ENCODE measurements at regions not wholly inside any gene's neighbourhood (a gene's known extent, or its start where the extent isn't known, plus 50 kb on each side); places are given as distances from the start of the nearest gene placed in this dataset.

- TF ChIP-seq, protein P1, sequence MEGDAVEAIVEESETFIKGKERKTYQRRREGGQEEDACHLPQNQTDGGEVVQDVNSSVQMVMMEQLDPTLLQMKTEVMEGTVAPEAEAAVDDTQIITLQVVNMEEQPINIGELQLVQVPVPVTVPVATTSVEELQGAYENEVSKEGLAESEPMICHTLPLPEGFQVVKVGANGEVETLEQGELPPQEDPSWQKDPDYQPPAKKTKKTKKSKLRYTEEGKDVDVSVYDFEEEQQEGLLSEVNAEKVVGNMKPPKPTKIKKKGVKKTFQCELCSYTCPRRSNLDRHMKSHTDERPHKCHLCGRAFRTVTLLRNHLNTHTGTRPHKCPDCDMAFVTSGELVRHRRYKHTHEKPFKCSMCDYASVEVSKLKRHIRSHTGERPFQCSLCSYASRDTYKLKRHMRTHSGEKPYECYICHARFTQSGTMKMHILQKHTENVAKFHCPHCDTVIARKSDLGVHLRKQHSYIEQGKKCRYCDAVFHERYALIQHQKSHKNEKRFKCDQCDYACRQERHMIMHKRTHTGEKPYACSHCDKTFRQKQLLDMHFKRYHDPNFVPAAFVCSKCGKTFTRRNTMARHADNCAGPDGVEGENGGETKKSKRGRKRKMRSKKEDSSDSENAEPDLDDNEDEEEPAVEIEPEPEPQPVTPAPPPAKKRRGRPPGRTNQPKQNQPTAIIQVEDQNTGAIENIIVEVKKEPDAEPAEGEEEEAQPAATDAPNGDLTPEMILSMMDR (IDR thresholded peaks at IDR 0.05): no peak
- no peak for TF ChIP-seq EP300 (IDR thresholded peaks at IDR 0.05)
- no peak for TF ChIP-seq POLR2A (IDR thresholded peaks at IDR 0.05)
- no peak for TF ChIP-seq POLR2AphosphoS5 (IDR thresholded peaks at IDR 0.05)
Measured at GRCh38 chr21:38953516-38953915, 147.8 kb downstream of the ETS2 start.

Data from upper lobe of left lung (tissue), 4 donors.